Colonic mucosa (tissue), 4 donors: ENCODE measurements at regions not wholly inside any gene's neighbourhood (a gene's known extent, or its start where the extent isn't known, plus 50 kb on each side); places are given as distances from the start of the nearest gene placed in this dataset.

Experiments used
- DNase-seq: peaks from one replicate; pipeline ENCODE4 v3.0.0-alpha.2; 2020
- H3K27ac ChIP-seq: fragments of 200-600 bp; one replicate; pipeline ENCODE4 v1.8.0; 2021
- H3K27me3 ChIP-seq: fragments of 200-600 bp; one replicate; pipeline ENCODE4 v1.8.0; 2021
- H3K36me3 ChIP-seq: fragments of 200-600 bp; one replicate; pipeline ENCODE4 v1.8.0; 2021
- H3K4me1 ChIP-seq: fragments of 200-600 bp; one replicate; pipeline ENCODE4 v1.8.0; 2021; ENCODE audit warnings: mild to moderate bottlenecking
- H3K4me3 ChIP-seq: fragments of 200-600 bp; one replicate; pipeline ENCODE4 v1.8.0; 2021
- H3K9ac ChIP-seq, 2 donors: one replicate each; pipeline ENCODE4 v1.7.0; 2013; ENCODE audit warnings: control low read depth in 2 of 2, low read depth in 2 of 2, low read length in 2 of 2
- H3K9me3 ChIP-seq: fragments of 200-600 bp; one replicate; pipeline ENCODE4 v1.8.0; 2021
- intact Hi-C: fragments of 100-400 bp; cut with DNase I; formaldehyde crosslinking; loops from one replicate; pipeline ENCODE4 v1.14.1; 2022
- TF ChIP-seq, protein P1 (sequence below): fragments of 200-600 bp; IDR thresholded peaks from one replicate; pipeline ENCODE4 v1.8.0; 2022; ENCODE audit warnings: antibody characterized with exemption, mild to moderate bottlenecking
- donor health status: healthy.
- donor health status: DM: no; HTN: no; CAD: no.
- donor health status: DM: no; HTN: no; CAD: no.

DNA sequence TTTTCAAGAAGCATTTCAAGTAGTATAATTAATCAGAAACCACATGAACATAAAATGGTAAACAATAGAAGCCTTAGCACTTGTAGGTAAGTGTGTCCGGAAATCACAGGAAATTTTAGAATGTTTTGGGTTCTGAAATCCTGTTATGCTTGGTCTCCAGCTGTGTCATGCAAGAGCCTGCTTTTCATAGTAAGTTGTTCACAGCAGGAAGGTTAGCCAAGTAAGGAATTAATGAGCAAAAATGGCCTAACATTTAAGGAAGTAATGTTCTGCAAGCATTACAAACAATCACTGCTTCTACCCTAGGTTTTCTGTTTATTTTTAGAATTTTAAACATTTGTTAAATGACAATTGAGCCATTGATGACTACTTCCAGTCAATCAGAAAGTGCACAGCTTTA, 669.5 kb downstream of the SLCO4C1 start:
- Histone ChIP-seq H3K4me3 (no peak overlapping the region), H3K36me3 (no peaks in the 10 kb centered on the region), H3K9me3 (no peaks in the 10 kb centered on the region), H3K9ac (no peak overlapping the region), H3K27me3 (no peaks in the 10 kb centered on the region), H3K27ac (no peak overlapping the region), H3K4me1 (no peaks in the 10 kb centered on the region)
- intact Hi-C loops, result no loop called here
- DNase-seq, result no peak
- TF ChIP-seq, protein P1, sequence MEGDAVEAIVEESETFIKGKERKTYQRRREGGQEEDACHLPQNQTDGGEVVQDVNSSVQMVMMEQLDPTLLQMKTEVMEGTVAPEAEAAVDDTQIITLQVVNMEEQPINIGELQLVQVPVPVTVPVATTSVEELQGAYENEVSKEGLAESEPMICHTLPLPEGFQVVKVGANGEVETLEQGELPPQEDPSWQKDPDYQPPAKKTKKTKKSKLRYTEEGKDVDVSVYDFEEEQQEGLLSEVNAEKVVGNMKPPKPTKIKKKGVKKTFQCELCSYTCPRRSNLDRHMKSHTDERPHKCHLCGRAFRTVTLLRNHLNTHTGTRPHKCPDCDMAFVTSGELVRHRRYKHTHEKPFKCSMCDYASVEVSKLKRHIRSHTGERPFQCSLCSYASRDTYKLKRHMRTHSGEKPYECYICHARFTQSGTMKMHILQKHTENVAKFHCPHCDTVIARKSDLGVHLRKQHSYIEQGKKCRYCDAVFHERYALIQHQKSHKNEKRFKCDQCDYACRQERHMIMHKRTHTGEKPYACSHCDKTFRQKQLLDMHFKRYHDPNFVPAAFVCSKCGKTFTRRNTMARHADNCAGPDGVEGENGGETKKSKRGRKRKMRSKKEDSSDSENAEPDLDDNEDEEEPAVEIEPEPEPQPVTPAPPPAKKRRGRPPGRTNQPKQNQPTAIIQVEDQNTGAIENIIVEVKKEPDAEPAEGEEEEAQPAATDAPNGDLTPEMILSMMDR, result no peak

- Histone ChIP-seq H3K27ac (no peak overlapping the region), H3K36me3 (no peaks in the 10 kb centered on the region), H3K27me3 (no peaks in the 10 kb centered on the region), H3K9ac (no peak overlapping the region), H3K4me1 (no peaks in the 10 kb centered on the region), H3K4me3 (no peak overlapping the region), H3K9me3 (no peaks in the 10 kb centered on the region)
- intact Hi-C loops, result no loop called here
- TF ChIP-seq, protein P1, result no peak
- no peak for DNase-seq
Observed at GRCh38 chr5:101611039-101611438, 685.0 kb downstream of the SLCO4C1 start.

GRCh38 chr5:101608322-101608721, 687.8 kb downstream of the SLCO4C1 start:
- Histone ChIP-seq H3K27me3 (no peaks in the 10 kb centered on the region), H3K4me3 (no peak overlapping the region), H3K27ac (no peak overlapping the region), H3K9me3 (no peaks in the 10 kb centered on the region), H3K36me3 (no peaks in the 10 kb centered on the region), H3K4me1 (no peaks in the 10 kb centered on the region), H3K9ac (no peak overlapping the region)
- no peak for DNase-seq
- TF ChIP-seq, protein P1, result no peak
- intact Hi-C loops, result no loop called here

DNA sequence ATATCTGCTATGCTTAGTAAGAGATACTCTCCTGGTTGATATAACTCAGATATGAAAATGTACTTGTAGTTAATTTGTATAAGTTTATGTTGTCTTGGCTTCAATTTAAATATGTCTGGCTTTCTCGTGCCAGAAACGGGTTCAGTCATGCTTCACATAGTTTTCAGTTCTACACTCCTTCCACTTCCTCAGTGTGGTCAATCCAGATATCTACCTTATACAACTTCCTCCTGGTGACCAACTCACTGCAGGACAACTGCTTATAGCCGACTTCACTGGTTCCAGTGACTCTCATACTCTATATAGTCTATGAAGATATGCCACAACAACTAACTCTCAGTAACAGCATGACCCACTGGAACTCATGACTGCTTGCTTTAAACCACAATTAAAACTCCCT, 690.4 kb downstream of the SLCO4C1 start:
- DNase-seq, result no peak
- Histone ChIP-seq H3K4me1 (no peaks in the 10 kb centered on the region), H3K27ac (no peak overlapping the region), H3K36me3 (no peaks in the 10 kb centered on the region), H3K4me3 (no peak overlapping the region), H3K27me3 (no peaks in the 10 kb centered on the region), H3K9me3 (no peaks in the 10 kb centered on the region), H3K9ac (no peak overlapping the region)
- TF ChIP-seq, protein P1, result no peak
- intact Hi-C loops, result no loop called here

DNA sequence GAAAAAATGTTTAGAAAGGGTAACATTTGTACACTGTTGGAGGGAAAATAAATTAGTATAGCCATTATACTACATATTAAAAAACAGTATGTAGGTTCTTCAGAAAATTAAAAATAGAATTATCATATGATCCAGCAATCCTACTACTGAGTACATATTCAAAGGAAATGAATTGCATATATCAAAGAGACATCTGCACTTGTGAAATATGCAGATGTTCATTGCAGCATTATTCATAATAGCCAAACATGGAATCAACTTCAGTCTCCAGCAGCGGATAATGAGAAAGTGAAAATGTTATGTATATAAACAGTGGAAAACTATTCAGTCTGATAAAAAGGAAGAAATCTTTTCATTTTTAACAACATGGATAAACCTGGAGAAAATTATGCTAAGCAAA, 695.5 kb downstream of the SLCO4C1 start:
- DNase-seq, result no peak
- Histone ChIP-seq H3K27me3 (no peaks in the 10 kb centered on the region), H3K36me3 (no peaks in the 10 kb centered on the region), H3K4me3 (no peak overlapping the region), H3K4me1 (no peaks in the 10 kb centered on the region), H3K27ac (no peak overlapping the region), H3K9me3 (no peaks in the 10 kb centered on the region), H3K9ac (no peak overlapping the region)
- intact Hi-C loops, result no loop called here
- TF ChIP-seq, protein P1, result no peak

DNA sequence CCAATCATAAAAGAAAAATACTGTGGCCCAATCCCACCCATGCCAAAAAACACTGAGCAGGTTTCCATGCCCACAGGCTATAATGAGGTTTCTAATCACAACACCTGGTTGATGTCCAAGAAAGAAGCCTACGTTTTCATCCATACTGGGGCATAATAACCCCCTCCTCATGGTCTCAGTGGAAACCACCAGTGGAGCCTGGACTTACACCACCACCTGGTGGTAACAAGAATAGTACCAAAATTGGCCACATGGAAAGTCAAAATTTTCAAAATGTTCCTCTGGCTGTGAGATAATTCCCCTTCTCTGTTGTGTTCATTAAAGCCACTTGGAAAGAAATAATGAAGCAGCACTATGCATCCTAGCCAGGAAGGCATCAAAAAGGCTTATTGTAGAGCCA, 687.3 kb upstream of the ST8SIA4 start:
- DNase-seq, result no peak
- H3K36me3 ChIP-seq, result no peaks in the 10 kb centered on the region
- no peaks in the 10 kb centered on the region for H3K4me1 ChIP-seq
- TF ChIP-seq, protein P1, result no peak
- no peak overlapping the region for H3K9ac ChIP-seq
- intact Hi-C loops, result no loop called here
- no peaks in the 10 kb centered on the region for H3K9me3 ChIP-seq
- H3K27me3 ChIP-seq, result no peaks in the 10 kb centered on the region
- H3K27ac ChIP-seq, result no peak overlapping the region
- H3K4me3 ChIP-seq, result no peak overlapping the region
